K562 (cell line): ENCODE measurements at regions not wholly inside any gene's neighbourhood (a gene's known extent, or its start where the extent isn't known, plus 50 kb on each side); places are given as distances from the start of the nearest gene placed in this dataset.

Source experiments
- ATAC-seq: fragments of 200-7000 bp; cut with Tn5 transposase; 3 replicates; pipeline ENCODE4 v1.9.1; 2020; ENCODE audit warnings: moderate library complexity
- BruUV-seq: library from RNA; stranded (reverse); fragments of 400-500 nt; replicated peaks from 2 replicates; lab custom pipeline; 2021; lab: Mats Ljungman, UMichigan
- CTCF ChIA-PET: fragments of 300-600 bp; formaldehyde crosslinking; extraction: SDS; loops from one replicate; lab custom pipeline; 2021; ENCODE audit warnings: low intra/inter-chr PET ratio; lab: Yijun Ruan, JAX
- POLR2A ChIA-PET: fragments of 300-600, 350-650 bp; sonication (Branson Sonifier 250); formaldehyde crosslinking; extraction: SDS; loops from one replicate; lab custom pipeline; 2021; ENCODE audit warnings: antibody characterized with exemption, inconsistent platforms; lab: Yijun Ruan, JAX
- DNase-seq, 4 experiments: peaks; one replicate each; pipeline versions ENCODE4 v3.0.0 to v3.0.0-alpha.2; 2011 to 2018; ENCODE audit warnings: low spot score in 3 of 4, mixed read lengths in 3 of 4; ENCODE audit errors: extremely low read depth in 1 of 4
- FAIRE-seq: peaks from 2 replicates; lab custom pipeline; 2011; peaks lifted over from hg19 to GRCh38; lab: Jason Lieb, UNC
- H2AFZ ChIP-seq: 2 replicates; pipeline ENCODE4 v1.6.0; 2011; ENCODE audit warnings: low read depth, low read length, control low read depth, inconsistent platforms
- H3K27ac ChIP-seq: fragments of 200-600 bp; 3 replicates; pipeline ENCODE4 v1.8.0; 2011; ENCODE audit warnings: low read depth, mild to moderate bottlenecking, control low read depth, inconsistent platforms, low read length, moderate library complexity, mixed read lengths; ENCODE audit errors: extremely low read depth
- H3K27me3 ChIP-seq, 2 experiments: fragments of 300-600 bp in 1 of 2; 2 replicates in 1 of 2; 3 replicates in 1 of 2; pipeline versions ENCODE4 v1.6.0 to v1.8.0; 2011; ENCODE audit warnings: inconsistent platforms in 2 of 2, low read length in 2 of 2, mild to moderate bottlenecking in 1 of 2, mixed read lengths in 1 of 2, moderate library complexity in 1 of 2; ENCODE audit not compliant: control insufficient read depth in 2 of 2, insufficient read depth in 2 of 2
- H3K36me3 ChIP-seq: fragments of 300-600 bp; 3 replicates; pipeline ENCODE4 v1.8.0; 2011; ENCODE audit warnings: mild to moderate bottlenecking, low read length, inconsistent platforms; ENCODE audit not compliant: control insufficient read depth, insufficient read depth
- H3K4me1 ChIP-seq, 2 experiments: fragments of 200-600 bp in 1 of 2; replicated peaks in 1 of 2; 2 replicates in 1 of 2; 3 replicates in 1 of 2; pipeline versions ENCODE4 v1.5.1 to v1.8.0; 2011; ENCODE audit warnings: inconsistent platforms in 2 of 2, low read length in 2 of 2, mild to moderate bottlenecking in 1 of 2, mixed read lengths in 1 of 2, moderate library complexity in 1 of 2; ENCODE audit not compliant: control insufficient read depth in 2 of 2, insufficient read depth in 2 of 2
- H3K4me2 ChIP-seq: 2 replicates; pipeline ENCODE4 v1.6.1; 2011; ENCODE audit warnings: low read length, control low read depth, inconsistent platforms, mixed read lengths; ENCODE audit not compliant: insufficient read depth
- H3K4me3 ChIP-seq: fragments of 200-600 bp; sonication (generic), shearing (Covaris generic); 2 replicates; pipeline ENCODE4 v1.5.1; 2016; ENCODE audit warnings: control low read depth, inconsistent platforms
- H3K79me2 ChIP-seq: fragments of 200-600 bp; 3 replicates; pipeline ENCODE4 v1.8.0; 2011; ENCODE audit warnings: low read length, inconsistent platforms; ENCODE audit not compliant: control insufficient read depth, insufficient read depth
- H3K9ac ChIP-seq, 2 experiments: 2 replicates each; pipeline versions ENCODE4 v1.6.0 to v1.6.1; 2011; ENCODE audit warnings: low read depth in 2 of 2, low read length in 2 of 2, control low read depth in 1 of 2, inconsistent platforms in 1 of 2, mild to moderate bottlenecking in 1 of 2, mixed read lengths in 1 of 2; ENCODE audit not compliant: insufficient read depth in 1 of 2
- H3K9me1 ChIP-seq: one replicate; pipeline ENCODE4 v1.6.0; 2011; ENCODE audit warnings: inconsistent platforms, mild to moderate bottlenecking, low read length, moderate library complexity; ENCODE audit not compliant: control insufficient read depth, insufficient read depth
- H3K9me3 ChIP-seq: replicated peaks from 2 replicates; pipeline ENCODE4 v1.5.1; 2011; ENCODE audit warnings: low read depth, low read length, inconsistent platforms; ENCODE audit not compliant: control insufficient read depth, insufficient read depth
- H4K20me1 ChIP-seq: replicated peaks from 2 replicates; pipeline ENCODE4 v1.6.1; 2011; ENCODE audit warnings: low read length, inconsistent platforms, mixed read lengths; ENCODE audit not compliant: control insufficient read depth, insufficient read depth
- ARID1B ChIP-seq: fragments of 450-650 bp; IDR thresholded peaks from 2 replicates; pipeline ENCODE4 v1.6.1; 2016; ENCODE audit warnings: antibody characterized with exemption, mild to moderate bottlenecking, inconsistent platforms
- ATF3 ChIP-seq, 2 experiments: fragments of 450-650 bp in 1 of 2; sonication (generic) in 1 of 2; formaldehyde crosslinking in 1 of 2; IDR thresholded peaks in 1 of 2; conservative IDR thresholded peaks in 1 of 2; 2 replicates each; pipeline versions ENCODE4 v1.6.1 to v1.8.1; 2016 to 2023; ENCODE audit warnings: mild to moderate bottlenecking in 2 of 2, moderate library complexity in 2 of 2, inconsistent platforms in 1 of 2, missing genetic modification reagents in 1 of 2
- DPF2 ChIP-seq: fragments of 450-650 bp; IDR thresholded peaks from 2 replicates; pipeline ENCODE4 v1.6.1; 2016
- FOSL1 ChIP-seq: fragments of 200-800 bp; sonication (Bioruptor generic); conservative IDR thresholded peaks from 2 replicates; pipeline ENCODE4 v1.6.1; 2016; ENCODE audit warnings: missing genetic modification characterization, missing compliant biosample characterization
- JUND ChIP-seq, 2 experiments: IDR thresholded peaks; 2 replicates in 1 of 2; 3 replicates in 1 of 2; pipeline ENCODE4 v1.6.1; 2011; ENCODE audit warnings: borderline replicate concordance in 2 of 2, low read depth in 2 of 2, low read length in 2 of 2, improper control_type of control experiment in 1 of 2, missing biosample characterization in 1 of 2, missing genetic modification characterization in 1 of 2, missing genetic modification reagents in 1 of 2
- NFE2 ChIP-seq: IDR thresholded peaks from 2 replicates; pipeline ENCODE4 v1.6.1; 2014; ENCODE audit warnings: antibody characterized with exemption, low read depth
- SMARCA4 ChIP-seq: fragments of 450-650 bp; IDR thresholded peaks from 2 replicates; pipeline ENCODE4 v1.6.1; 2016
- SRSF3 ChIP-seq: fragments of 200-400 bp; formaldehyde crosslinking; IDR thresholded peaks from 2 replicates; pipeline ENCODE4 v1.6.1; 2016; ENCODE audit warnings: mild to moderate bottlenecking, low read length, moderate library complexity; ENCODE audit not compliant: insufficient read depth
- ZNF584 ChIP-seq: fragments of 200-800 bp; sonication (Bioruptor generic); IDR thresholded peaks from 2 replicates; pipeline ENCODE4 v1.6.1; 2016; ENCODE audit warnings: low read depth, mild to moderate bottlenecking, missing genetic modification characterization, missing compliant biosample characterization
- WGBS: fragments of 100-300 bp; shearing (Covaris generic); methylation state at CpG from one replicate; pipeline ENCODE4 v1.1.6; 2016; ENCODE audit warnings: low coverage, mixed read lengths; ENCODE audit not compliant: insufficient coverage; ENCODE audit errors: missing lambda C conversion rate; 5-methylcytosine and 5-hydroxymethylcytosine counted together
- in situ Hi-C: fragments of 300-500 bp; cut with MboI; formaldehyde crosslinking; loops from 4 replicates; pipeline ENCODE4 v1.15.0; 2018; ENCODE audit warnings: inconsistent platforms, mixed read lengths
- intact Hi-C: fragments of 100-400 bp; cut with micrococcal nuclease; formaldehyde crosslinking; loops from 2 replicates; pipeline ENCODE4 v1.14.2; 2022

- no peaks in the 10 kb centered on the region for H3K79me2 ChIP-seq
- no peaks in the 10 kb centered on the region for H3K9me3 ChIP-seq
- no peak overlapping the region for H3K9ac ChIP-seq
- TF ChIP-seq ZNF584 (CRISPR knock-in tag), result no peak
- peak; percentile 37; the same call in 1 of the 2 replicates for TF ChIP-seq SMARCA4
- TF ChIP-seq FOSL1, result peak; percentile 68
- peak; percentile 31; the same call in 1 of the 2 replicates for TF ChIP-seq JUND (IDR thresholded peaks at IDR 0.05; ENCODE audit: borderline replicate concordance, low read depth, low read length)
- no peak for TF ChIP-seq JUND (tag; IDR thresholded peaks at IDR 0.05; ENCODE audit: borderline replicate concordance, low read depth, low read length)
- TF ChIP-seq NFE2, result peak; percentile 37; the same call in 1 of the 2 replicates
- TF ChIP-seq ATF3 (IDR thresholded peaks at IDR 0.05), result 0 out of 2 replicates have a peak, but pooled peaks have one; percentile 39
- no peak for TF ChIP-seq ATF3 (CRISPR knock-in tag; conservative IDR thresholded peaks at IDR 0.05)
- peak; percentile 64 for TF ChIP-seq DPF2
- no peak for TF ChIP-seq SRSF3
- TF ChIP-seq ARID1B, result peak; percentile 47; the same call in 1 of the 2 replicates
- POLR2A ChIA-PET, result interaction anchor here (1.1 kb wide), 1 partner anchor 9 kb away, joined by 5 read pairs; no protein-coding TSS in a partner anchor
- intact Hi-C loops, result no loop called here
- H2AFZ ChIP-seq, result 0 out of 2 replicates have a peak overlapping the region, but pooled peaks have one; percentile 15
- 0 out of 3 replicates have a peak, but pooled peaks have one; percentile 14 for ATAC-seq
- CTCF ChIA-PET, result no interaction called here
- no TSS peak for BruUV-seq
- H3K4me2 ChIP-seq, result 0 out of 2 replicates have a peak overlapping the region, but pooled peaks have one; percentile 13
- no peak overlapping the region; the same call in 2 of the 3 replicates for H3K27ac ChIP-seq
- peaks cover 6 to 41% of the 10 kb centered on the region in 2 experiments; a peak in 4 of 5 replicates for H3K4me1 ChIP-seq
- no peak overlapping the region for H3K4me3 ChIP-seq
- H4K20me1 ChIP-seq, result no peaks in the 10 kb centered on the region
- H3K9me1 ChIP-seq, result no peaks in the 10 kb centered on the region
- H3K27me3 ChIP-seq, result no peaks in the 10 kb centered on the region
- no peak for FAIRE-seq
- 29% methylated on average over 2 of the region's 2 CpGs for WGBS
- H3K36me3 ChIP-seq, result no peaks in the 10 kb centered on the region; the same call in 2 of the 3 replicates
- in situ Hi-C loops, result no loop called here
- DNase-seq, result no peak
Measured at GRCh38 chr13:110985541-110985940, 70.7 kb upstream of the ANKRD10 start.
